Loucy (cell line): ENCODE measurements at regions not wholly inside any gene's neighbourhood (a gene's known extent, or its start where the extent isn't known, plus 50 kb on each side); places are given as distances from the start of the nearest gene placed in this dataset.

ENCODE experiments used
- H2AFZ ChIP-seq: fragments of 200-600 bp; sonication (generic); 2 replicates; pipeline ENCODE4 v1.6.0; 2016; ENCODE audit warnings: antibody characterized with exemption, mild to moderate bottlenecking, low read length, moderate library complexity
- H3F3A ChIP-seq: fragments of 200-600 bp; 2 replicates; pipeline ENCODE4 v1.6.0; 2016; ENCODE audit warnings: antibody characterized with exemption, low read depth, mild to moderate bottlenecking
- H3K27me3 ChIP-seq: fragments of 200-600 bp; sonication (generic); 2 replicates; pipeline ENCODE4 v1.6.1; 2014; ENCODE audit warnings: low read length, mild to moderate bottlenecking; ENCODE audit not compliant: insufficient read depth, poor library complexity, severe bottlenecking
- H3K36me3 ChIP-seq: fragments of 200-600 bp; sonication (generic); 2 replicates; pipeline ENCODE4 v1.6.1; 2016; ENCODE audit warnings: low read length; ENCODE audit not compliant: insufficient read depth
- H3K4me1 ChIP-seq: fragments of 200-600 bp; sonication (generic); 2 replicates; pipeline ENCODE4 v1.5.1; 2014; ENCODE audit warnings: low read length, mild to moderate bottlenecking; ENCODE audit not compliant: insufficient read depth, poor library complexity, severe bottlenecking
- H3K4me2 ChIP-seq: fragments of 200-600 bp; sonication (generic); 2 replicates; pipeline ENCODE4 v1.6.0; 2014; ENCODE audit warnings: antibody characterized with exemption, low read length, low read depth, mild to moderate bottlenecking; ENCODE audit not compliant: poor library complexity, severe bottlenecking
- H3K4me3 ChIP-seq: fragments of 200-600 bp; sonication (generic); 2 replicates; pipeline ENCODE4 v1.5.1; 2014; ENCODE audit warnings: low read length, mild to moderate bottlenecking, mixed read lengths; ENCODE audit not compliant: poor library complexity, severe bottlenecking
- H3K79me2 ChIP-seq: fragments of 200-600 bp; sonication (generic); 2 replicates; pipeline ENCODE4 v1.6.1; 2014; ENCODE audit warnings: low read length; ENCODE audit not compliant: insufficient read depth
- H3K9ac ChIP-seq: fragments of 200-600 bp; sonication (generic); 2 replicates; pipeline ENCODE4 v1.6.0; 2014; ENCODE audit warnings: mild to moderate bottlenecking, low read depth, low read length, moderate library complexity; ENCODE audit not compliant: poor library complexity, severe bottlenecking
- H3K9me2 ChIP-seq: fragments of 200-600 bp; sonication (generic); replicated peaks from 2 replicates; pipeline ENCODE4 v1.6.1; 2016; ENCODE audit warnings: low read depth, low read length, mixed read lengths
- H3K9me3 ChIP-seq: fragments of 200-600 bp; sonication (generic); 2 replicates; pipeline ENCODE4 v1.6.1; 2014; ENCODE audit warnings: mild to moderate bottlenecking, antibody characterized with exemption, low read length, low read depth; ENCODE audit not compliant: insufficient read depth
- H4K20me1 ChIP-seq: fragments of 200-600 bp; sonication (generic); 2 replicates; pipeline ENCODE4 v1.6.0; 2014; ENCODE audit warnings: antibody characterized with exemption, low read length, mild to moderate bottlenecking; ENCODE audit not compliant: insufficient read depth, poor library complexity, severe bottlenecking
- EZH2phosphoT487 ChIP-seq: fragments of 200-600 bp; IDR thresholded peaks from 2 replicates; pipeline ENCODE4 v1.6.1; 2018; ENCODE audit warnings: antibody characterized with exemption, mild to moderate bottlenecking, moderate library complexity, borderline replicate concordance
- TF ChIP-seq, protein P1 (sequence below): fragments of 200-600 bp; sonication (generic); conservative IDR thresholded peaks from 2 replicates; pipeline ENCODE4 v1.5.1; 2014; ENCODE audit warnings: mild to moderate bottlenecking, antibody characterized with exemption, low read length

DNA sequence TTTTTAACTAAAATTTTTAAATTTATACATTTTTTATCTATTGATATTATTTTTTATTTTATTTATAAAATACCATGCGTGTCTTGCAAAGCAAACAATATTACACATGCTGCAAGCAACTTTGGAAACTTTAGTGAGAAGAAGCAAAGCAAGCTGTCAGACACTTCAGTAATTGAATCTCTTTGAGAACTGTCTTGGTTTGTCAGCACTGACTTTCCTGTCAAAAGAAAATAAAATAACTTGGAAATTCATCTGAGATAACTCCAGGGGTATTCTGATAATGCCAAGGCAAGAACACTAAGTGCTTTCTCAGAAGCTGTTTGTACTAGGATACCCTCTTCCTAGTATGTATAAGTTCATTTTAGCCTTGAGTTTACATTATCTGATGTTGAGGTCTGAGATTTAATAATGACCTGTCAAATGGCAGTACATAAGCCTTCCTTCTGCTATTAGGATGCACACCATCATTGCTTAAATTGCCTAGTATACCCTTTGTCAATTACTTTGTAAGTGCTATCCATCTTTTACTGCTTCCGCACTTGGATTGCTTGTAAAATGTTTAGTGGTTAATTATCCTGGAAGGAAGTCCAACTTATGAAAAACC lies 624.2 kb upstream of the AGA start:
- Histone ChIP-seq H3K27me3 (no peaks in the 10 kb centered on the region), H3K4me1 (no peaks in the 10 kb centered on the region), H3K9me3 (no peaks in the 10 kb centered on the region), H3K9ac (no peak overlapping the region), H3K36me3 (no peaks in the 10 kb centered on the region), H3K79me2 (no peaks in the 10 kb centered on the region), H3K9me2 (no peaks in the 10 kb centered on the region), H2AFZ (no peak overlapping the region), H3K4me3 (no peak overlapping the region), H3K4me2 (no peak overlapping the region), H4K20me1 (no peaks in the 10 kb centered on the region), H3F3A (no peaks in the 10 kb centered on the region)
- TF ChIP-seq, protein P1, sequence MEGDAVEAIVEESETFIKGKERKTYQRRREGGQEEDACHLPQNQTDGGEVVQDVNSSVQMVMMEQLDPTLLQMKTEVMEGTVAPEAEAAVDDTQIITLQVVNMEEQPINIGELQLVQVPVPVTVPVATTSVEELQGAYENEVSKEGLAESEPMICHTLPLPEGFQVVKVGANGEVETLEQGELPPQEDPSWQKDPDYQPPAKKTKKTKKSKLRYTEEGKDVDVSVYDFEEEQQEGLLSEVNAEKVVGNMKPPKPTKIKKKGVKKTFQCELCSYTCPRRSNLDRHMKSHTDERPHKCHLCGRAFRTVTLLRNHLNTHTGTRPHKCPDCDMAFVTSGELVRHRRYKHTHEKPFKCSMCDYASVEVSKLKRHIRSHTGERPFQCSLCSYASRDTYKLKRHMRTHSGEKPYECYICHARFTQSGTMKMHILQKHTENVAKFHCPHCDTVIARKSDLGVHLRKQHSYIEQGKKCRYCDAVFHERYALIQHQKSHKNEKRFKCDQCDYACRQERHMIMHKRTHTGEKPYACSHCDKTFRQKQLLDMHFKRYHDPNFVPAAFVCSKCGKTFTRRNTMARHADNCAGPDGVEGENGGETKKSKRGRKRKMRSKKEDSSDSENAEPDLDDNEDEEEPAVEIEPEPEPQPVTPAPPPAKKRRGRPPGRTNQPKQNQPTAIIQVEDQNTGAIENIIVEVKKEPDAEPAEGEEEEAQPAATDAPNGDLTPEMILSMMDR, result no peak
- no peak for TF ChIP-seq EZH2phosphoT487

DNA sequence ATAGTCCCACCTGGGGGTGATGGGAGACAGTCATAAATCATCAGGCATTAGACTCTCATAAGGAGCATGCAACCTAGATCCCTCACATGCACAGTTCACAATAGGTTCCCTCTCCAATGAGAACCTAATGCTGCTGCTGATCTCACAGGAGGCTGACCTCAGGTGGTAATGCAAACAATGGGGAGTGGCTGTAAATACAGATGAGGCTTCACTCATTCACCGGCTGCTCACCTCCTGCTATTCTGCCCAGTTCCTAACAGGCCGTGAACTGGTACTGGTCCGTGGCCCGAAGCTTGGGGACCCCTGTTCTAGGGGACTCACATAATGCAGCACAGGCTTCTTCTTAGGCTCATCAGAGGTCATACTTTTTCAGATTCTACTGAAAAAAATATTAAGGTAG lies 625.9 kb upstream of the AGA start:
- Histone ChIP-seq H3K27me3 (no peaks in the 10 kb centered on the region), H3F3A (no peaks in the 10 kb centered on the region), H3K9me2 (no peaks in the 10 kb centered on the region), H3K4me3 (no peak overlapping the region), H3K36me3 (no peaks in the 10 kb centered on the region), H3K79me2 (no peaks in the 10 kb centered on the region), H4K20me1 (no peaks in the 10 kb centered on the region), H3K9ac (no peak overlapping the region), H3K4me2 (no peak overlapping the region), H2AFZ (no peak overlapping the region), H3K9me3 (no peaks in the 10 kb centered on the region), H3K4me1 (no peaks in the 10 kb centered on the region)
- no peak for TF ChIP-seq EZH2phosphoT487
- TF ChIP-seq, protein P1, result no peak

DNA sequence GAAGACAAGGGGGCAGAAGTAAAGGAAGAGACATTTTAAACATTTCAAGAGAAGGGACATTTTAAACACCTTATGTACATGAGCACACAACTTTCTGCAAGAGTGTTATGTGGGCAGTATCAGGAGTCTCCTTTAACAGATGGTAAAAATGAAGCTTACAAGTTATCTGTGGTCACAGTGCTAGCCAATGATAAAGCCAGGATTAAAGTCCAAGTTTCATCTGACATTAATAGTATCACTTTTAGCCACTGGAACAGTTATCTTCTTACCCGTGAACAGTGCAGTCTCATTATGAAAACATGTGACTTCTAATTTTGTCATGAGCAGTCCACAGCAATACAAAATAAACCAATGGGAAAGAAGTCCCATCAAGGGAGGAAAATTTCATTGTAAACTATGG lies 627.9 kb upstream of the AGA start:
- H4K20me1 ChIP-seq, result no peaks in the 10 kb centered on the region
- H2AFZ ChIP-seq, result no peak overlapping the region
- no peaks in the 10 kb centered on the region for H3K4me1 ChIP-seq
- H3F3A ChIP-seq, result no peaks in the 10 kb centered on the region
- H3K9me2 ChIP-seq, result no peaks in the 10 kb centered on the region
- H3K4me3 ChIP-seq, result no peak overlapping the region
- H3K9ac ChIP-seq, result no peak overlapping the region
- H3K9me3 ChIP-seq, result no peaks in the 10 kb centered on the region
- no peaks in the 10 kb centered on the region for H3K79me2 ChIP-seq
- TF ChIP-seq, protein P1, result no peak
- no peak for TF ChIP-seq EZH2phosphoT487
- no peaks in the 10 kb centered on the region for H3K27me3 ChIP-seq
- no peak overlapping the region for H3K4me2 ChIP-seq
- H3K36me3 ChIP-seq, result no peaks in the 10 kb centered on the region
